ENCODE measurements at regions not wholly inside any gene's neighbourhood (a gene's known extent, or its start where the extent isn't known, plus 50 kb on each side); places are given as distances from the start of the nearest gene placed in this dataset.

DNA sequence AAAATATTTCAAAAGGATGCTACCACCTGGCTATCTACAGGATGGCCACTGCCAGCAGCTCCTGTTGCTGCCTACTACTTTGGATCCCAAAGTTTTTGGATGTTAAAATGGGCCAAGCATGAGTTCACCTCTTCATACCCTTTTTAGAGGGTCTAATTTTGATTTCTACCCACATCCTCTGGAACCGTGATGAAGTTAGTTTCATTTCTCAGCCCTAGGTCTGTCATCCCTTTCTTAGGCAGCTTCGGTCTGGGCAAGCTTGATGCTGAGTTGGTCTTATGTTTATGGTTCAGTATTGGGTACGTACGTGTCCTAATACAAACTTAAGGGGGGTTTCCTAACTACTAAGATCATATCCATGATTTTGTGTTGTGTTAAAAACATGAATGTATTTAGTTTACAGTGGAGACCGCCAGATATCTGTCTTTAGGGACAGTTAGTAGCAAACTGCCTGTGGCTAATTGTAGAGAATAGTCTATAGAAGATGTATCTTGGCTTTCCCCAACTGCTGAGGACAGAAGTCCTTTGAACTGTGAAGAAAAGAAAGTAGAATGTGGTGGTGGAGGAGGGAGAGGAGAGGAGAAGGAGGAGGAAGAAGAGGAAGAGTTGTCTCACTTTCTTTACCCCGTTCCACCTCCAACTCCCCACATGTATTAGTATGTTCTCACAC is 184.9 kb downstream of the UBE2E3 start:
- Mint-ChIP-seq H3K4me3 (peak overlapping the region; percentile 70), H3K27me3 (no peaks in the 10 kb centered on the region), H3K36me3 (peaks cover 18% of the 10 kb centered on the region), H3K4me1 (peaks cover 62% of the 10 kb centered on the region), H3K9me3 (peaks cover 18% of the 10 kb centered on the region), H3K27ac (peak overlapping the region; percentile 84)

DNA sequence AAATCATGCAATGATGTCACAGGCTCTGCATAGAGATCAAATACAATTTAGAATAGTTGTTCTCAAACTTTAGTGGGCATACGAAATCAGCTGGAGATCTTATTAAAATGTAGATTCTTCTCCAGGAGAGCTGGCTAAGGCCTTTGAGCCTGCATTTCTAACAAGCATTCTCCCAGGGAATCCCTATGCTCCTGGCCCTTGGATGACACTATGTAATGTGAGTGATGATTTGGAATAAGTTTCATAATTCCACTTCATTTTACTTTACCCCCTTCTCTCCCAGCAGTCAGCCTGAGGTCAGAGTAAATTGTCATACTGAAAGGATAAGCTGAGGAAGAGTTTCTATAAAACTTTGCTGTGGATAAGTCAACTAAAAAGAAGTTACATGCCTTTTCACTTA is 189.1 kb downstream of the UBE2E3 start:
- Mint-ChIP-seq H3K36me3 (peaks cover 15% of the 10 kb centered on the region), H3K9me3 (peaks cover 13% of the 10 kb centered on the region), H3K27me3 (no peaks in the 10 kb centered on the region), H3K27ac (no peak overlapping the region), H3K4me3 (no peak overlapping the region), H3K4me1 (peaks cover 47% of the 10 kb centered on the region)

DNA sequence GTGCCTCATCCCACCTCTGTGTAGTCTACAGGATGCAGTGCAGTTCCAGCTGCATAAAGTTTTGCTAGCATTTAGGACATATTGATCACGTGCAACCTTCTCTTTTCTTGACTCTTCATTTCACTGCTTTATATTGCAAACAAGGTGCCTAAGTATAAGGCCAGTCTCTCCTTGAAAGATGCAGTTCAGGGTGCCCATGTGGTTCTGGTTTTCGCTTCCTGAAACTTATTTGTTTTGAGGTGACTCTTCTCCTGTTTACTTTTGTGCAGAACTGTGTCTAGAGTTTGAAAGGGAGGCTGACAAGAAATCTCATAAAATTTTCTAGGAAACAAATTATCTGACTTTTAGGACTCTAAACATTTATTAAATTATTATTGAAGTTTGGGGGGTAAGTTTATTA is 189.9 kb downstream of the UBE2E3 start:
- Mint-ChIP-seq H3K9me3 (peaks cover 13% of the 10 kb centered on the region), H3K4me1 (peaks cover 43% of the 10 kb centered on the region), H3K27me3 (no peaks in the 10 kb centered on the region), H3K27ac (peak overlapping the region; percentile 5), H3K4me3 (no peak overlapping the region), H3K36me3 (peaks cover 14% of the 10 kb centered on the region)

DNA sequence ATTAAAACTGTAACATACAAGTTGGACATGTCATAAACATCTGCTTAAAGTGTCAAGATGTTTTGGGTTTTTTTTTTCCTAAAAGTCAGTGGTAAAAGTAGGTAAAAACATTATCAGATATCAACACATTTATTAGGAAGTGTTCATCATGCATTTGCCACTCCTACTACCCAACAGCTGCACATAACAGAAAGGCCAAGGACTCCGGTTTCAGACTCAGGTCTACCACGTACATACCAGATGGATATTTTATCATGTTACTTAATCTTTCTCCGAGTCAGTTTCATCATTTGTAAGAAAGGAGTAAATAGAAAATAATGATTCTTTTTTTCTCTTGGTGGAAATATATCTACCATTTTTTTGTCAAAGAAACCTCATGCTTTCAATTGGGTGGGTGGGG is 192.3 kb downstream of the UBE2E3 start:
- H3K4me1 Mint-ChIP-seq, result peaks cover 45% of the 10 kb centered on the region
- H3K27ac Mint-ChIP-seq, result no peak overlapping the region

DNA sequence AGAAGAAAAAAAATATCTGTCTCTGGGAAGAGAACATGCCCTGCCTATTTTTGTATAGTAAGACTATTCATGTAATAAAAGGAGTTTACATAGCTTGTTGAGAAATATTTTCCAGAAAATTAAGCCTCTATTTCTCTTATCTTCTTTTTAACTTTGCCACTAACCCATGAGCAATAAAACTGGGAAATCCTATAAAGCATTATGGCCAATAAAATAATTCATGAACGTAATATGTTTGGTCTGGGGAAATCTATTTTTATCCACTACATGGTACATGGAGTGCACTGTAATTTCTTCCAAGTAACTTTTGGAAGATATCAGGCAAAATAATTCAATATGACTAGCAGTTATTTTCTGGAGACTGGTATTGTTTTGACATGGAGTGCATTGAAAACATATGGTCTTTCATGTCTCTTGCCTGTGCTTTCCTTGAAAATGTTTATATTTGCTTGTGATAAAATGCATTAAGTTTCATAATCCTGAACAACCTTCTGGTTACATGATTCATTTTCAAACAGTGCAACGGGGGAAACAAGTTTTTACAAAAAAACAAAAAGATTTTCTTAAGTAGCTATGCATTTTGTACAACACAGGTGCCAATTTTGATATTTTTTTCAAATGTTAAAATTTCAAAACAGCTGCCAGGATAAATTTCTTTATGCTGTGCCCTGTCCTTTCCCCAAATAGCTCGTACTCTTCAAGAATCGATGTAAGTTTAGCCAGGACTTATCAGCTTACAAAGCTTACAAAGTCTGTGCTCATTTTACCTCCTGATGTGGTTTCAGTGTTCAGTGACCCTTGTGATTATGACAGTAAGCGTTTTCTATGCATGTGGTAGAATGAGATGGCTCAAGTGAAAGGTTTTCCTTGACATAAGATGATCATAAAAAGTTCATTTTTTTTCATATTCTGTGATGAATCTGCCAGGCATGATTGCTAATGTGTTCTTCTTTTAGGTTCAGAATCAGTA is 194.5 kb downstream of the UBE2E3 start:
- no peak overlapping the region for H3K4me3 Mint-ChIP-seq
- H3K27ac Mint-ChIP-seq, result peak overlapping the region; percentile 4

More for the DNA sequence above, 192.3 kb downstream of the UBE2E3 start:
- peaks cover 7% of the 10 kb centered on the region for H3K9me3 Mint-ChIP-seq
- H3K27me3 Mint-ChIP-seq, result no peaks in the 10 kb centered on the region
- no peak overlapping the region for H3K4me3 Mint-ChIP-seq
- H3K36me3 Mint-ChIP-seq, result peaks cover 9% of the 10 kb centered on the region

DNA sequence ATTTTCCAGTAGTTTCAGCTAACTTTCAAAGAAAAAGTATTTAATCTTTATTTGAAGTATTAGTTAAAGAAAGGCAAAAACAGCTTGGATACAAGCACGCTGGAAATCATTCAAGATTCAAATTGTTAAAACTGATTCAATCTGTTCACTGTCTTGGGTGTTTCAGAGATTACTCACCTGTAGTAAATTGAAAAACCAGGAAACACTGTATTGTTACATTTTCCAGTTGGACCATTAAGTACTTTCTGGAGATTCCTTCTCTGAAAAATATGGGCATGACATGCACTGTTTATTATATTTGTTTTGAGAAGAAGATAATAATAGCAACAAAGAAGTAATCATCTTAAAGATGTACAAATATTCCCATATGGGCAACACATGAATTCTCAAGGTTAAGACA is 196.1 kb downstream of the UBE2E3 start:
- H3K27me3 Mint-ChIP-seq, result no peaks in the 10 kb centered on the region
- peaks cover 42% of the 10 kb centered on the region for H3K4me1 Mint-ChIP-seq
- no peak overlapping the region for H3K4me3 Mint-ChIP-seq
- peaks cover 10% of the 10 kb centered on the region for H3K36me3 Mint-ChIP-seq
- H3K27ac Mint-ChIP-seq, result no peak overlapping the region
- H3K9me3 Mint-ChIP-seq, result no peaks in the 10 kb centered on the region

More for the DNA sequence above, 194.5 kb downstream of the UBE2E3 start:
- Mint-ChIP-seq H3K36me3 (peaks cover 5% of the 10 kb centered on the region), H3K27me3 (no peaks in the 10 kb centered on the region), H3K4me1 (peaks cover 55% of the 10 kb centered on the region), H3K9me3 (no peaks in the 10 kb centered on the region)

DNA sequence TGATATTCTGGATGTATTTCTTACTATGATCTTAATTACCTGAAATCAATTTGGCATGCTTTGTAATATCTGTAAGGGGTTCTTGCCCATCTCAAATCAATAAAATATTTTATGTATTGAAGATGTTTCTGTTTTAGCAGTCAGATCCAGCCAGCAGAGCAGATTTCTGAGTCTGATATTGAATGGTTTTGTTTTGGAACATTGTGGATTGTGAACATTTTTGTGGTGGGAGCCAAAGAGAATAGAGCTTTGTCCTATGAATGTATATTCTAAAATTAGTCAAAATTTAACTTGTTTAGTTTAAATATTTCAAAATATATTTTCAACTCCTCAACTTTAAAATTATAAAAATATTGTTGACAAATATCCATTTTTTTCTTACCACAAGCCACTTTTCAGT is 197.0 kb downstream of the UBE2E3 start:
- H3K27me3 Mint-ChIP-seq, result no peaks in the 10 kb centered on the region
- no peak overlapping the region for H3K4me3 Mint-ChIP-seq
- H3K27ac Mint-ChIP-seq, result peak overlapping the region; percentile 43
- H3K9me3 Mint-ChIP-seq, result no peaks in the 10 kb centered on the region
- peaks cover 40% of the 10 kb centered on the region for H3K4me1 Mint-ChIP-seq
- peaks cover 10% of the 10 kb centered on the region for H3K36me3 Mint-ChIP-seq

DNA sequence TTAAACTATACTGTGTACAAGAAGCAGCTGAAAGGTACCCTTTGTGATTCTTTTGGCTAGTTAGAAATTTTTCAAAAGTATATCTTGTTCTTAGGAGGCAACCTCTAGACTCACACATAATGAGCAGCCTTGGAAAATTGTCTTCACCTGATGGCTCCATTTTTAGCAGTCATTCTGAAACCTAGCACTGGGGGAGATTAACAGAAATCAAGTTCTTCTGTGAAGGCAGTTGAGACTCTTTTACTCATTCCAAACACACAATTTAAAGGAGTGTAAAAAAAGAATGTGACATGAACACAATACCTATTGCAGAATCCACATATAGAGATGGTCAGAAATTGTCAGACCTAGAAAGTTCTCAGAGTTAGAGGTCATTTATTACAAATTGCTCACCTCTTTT is 197.7 kb downstream of the UBE2E3 start:
- Mint-ChIP-seq H3K9me3 (no peaks in the 10 kb centered on the region), H3K4me1 (peaks cover 40% of the 10 kb centered on the region), H3K36me3 (peaks cover 10% of the 10 kb centered on the region), H3K4me3 (no peak overlapping the region), H3K27me3 (no peaks in the 10 kb centered on the region), H3K27ac (no peak overlapping the region)

DNA sequence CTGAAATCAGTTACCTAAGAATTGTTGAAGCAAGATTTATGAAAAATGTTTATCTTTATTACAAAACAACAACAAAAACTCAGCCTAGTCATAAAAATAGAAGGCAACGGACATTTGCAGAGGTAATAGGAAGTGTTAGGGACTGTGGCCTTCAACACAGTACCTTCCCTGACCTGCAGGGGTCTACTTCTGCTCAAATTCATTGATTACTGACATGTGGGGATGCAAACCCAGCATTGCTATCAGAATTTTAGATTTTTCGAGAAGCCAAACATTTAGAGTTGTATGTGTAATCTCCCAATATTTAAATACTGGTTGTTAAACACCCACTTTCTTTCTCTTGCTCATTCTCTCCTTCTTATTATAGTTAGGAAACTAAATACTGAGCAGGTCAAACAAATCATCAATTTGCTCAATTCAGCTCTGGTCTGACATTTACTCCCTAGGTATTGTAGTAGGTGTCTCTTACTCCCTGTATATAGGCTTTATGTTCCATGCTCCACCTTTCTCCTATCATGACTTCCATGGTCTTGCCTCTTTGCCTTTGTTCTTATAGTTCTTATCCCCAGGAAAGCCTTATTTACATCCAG is 198.5 kb downstream of the UBE2E3 start:
- Mint-ChIP-seq H3K4me1 (peaks cover 43% of the 10 kb centered on the region), H3K4me3 (peak overlapping the region; percentile 21), H3K36me3 (peaks cover 11% of the 10 kb centered on the region), H3K27ac (peak overlapping the region; percentile 25), H3K9me3 (no peaks in the 10 kb centered on the region), H3K27me3 (no peaks in the 10 kb centered on the region)

DNA sequence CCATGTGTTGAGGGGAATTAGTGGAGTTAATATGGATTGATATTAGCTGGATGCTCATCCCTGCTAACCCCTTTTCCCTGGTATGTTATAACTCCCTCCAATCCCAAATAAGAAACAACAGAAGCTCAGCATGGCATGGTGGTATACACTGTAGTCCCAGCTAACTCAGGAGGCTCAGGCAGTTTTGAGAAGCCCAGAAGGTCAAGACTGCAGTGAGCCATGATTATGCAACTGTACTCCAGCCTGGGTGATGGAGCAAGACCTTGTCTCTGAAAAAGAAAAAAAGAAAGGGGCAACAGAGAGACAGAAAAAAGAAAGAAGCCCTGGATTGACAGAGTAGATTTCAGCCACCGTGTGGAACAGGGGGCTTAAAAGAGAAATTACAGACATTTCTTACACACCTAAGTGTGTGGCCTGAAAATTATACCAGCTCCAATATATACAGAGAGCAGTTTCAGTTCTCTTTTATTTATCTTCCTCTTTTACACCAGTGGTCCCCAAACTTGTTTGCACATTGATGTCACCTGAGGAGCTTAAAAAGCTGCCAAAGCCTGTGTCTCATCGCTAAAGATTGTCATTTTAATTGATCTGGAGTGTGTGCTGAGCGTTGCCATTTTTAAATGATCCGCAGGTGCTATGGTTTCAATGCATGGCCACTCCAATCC is 203.6 kb downstream of the UBE2E3 start:
- Mint-ChIP-seq H3K4me1 (peaks cover 30% of the 10 kb centered on the region), H3K27ac (no peak overlapping the region), H3K36me3 (peaks cover 15% of the 10 kb centered on the region), H3K4me3 (no peak overlapping the region), H3K9me3 (no peaks in the 10 kb centered on the region), H3K27me3 (no peaks in the 10 kb centered on the region)

DNA sequence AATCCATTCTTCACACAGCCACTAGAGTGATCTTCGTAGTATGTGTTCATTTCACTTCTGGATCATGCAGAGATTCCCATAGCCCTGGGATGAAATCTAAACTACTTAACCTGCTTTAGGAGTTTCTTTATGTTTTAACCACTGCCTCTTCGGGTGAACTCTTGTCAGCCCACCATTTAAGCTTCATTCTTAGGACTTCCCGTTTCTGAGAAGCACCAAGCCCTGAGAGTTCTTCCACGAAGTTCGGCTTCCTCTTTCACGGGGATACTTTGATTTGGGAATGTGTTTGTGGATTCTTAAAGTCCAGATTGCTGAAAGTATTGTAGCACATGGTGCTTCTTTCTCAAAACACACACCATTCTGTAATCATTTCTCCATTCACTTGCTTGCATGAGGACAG is 205.0 kb downstream of the UBE2E3 start:
- Mint-ChIP-seq H3K27ac (no peak overlapping the region), H3K27me3 (no peaks in the 10 kb centered on the region), H3K4me1 (peaks cover 30% of the 10 kb centered on the region), H3K9me3 (no peaks in the 10 kb centered on the region), H3K36me3 (peaks cover 8% of the 10 kb centered on the region), H3K4me3 (no peak overlapping the region)

DNA sequence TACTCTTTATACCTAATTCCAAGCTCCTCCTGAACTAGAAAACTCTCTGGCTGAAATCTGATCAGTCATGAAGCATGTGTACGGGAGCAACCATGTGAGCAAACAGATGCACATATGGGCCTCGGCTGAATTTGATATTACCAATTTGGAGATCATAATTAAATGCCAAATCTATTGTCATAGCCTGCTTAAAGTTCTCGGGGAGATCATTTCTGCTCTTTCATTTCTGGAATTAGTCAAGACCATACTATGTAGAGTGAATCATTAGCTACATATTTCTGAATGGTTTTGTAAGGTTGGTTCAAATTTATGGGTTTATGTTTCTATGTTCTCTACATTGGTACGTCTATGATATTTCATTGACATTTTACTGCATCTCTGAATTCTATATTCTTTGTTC is 205.5 kb downstream of the UBE2E3 start:
- Mint-ChIP-seq H3K27ac (no peak overlapping the region), H3K4me1 (peaks cover 36% of the 10 kb centered on the region), H3K9me3 (no peaks in the 10 kb centered on the region), H3K27me3 (no peaks in the 10 kb centered on the region), H3K36me3 (peaks cover 6% of the 10 kb centered on the region), H3K4me3 (no peak overlapping the region)

DNA sequence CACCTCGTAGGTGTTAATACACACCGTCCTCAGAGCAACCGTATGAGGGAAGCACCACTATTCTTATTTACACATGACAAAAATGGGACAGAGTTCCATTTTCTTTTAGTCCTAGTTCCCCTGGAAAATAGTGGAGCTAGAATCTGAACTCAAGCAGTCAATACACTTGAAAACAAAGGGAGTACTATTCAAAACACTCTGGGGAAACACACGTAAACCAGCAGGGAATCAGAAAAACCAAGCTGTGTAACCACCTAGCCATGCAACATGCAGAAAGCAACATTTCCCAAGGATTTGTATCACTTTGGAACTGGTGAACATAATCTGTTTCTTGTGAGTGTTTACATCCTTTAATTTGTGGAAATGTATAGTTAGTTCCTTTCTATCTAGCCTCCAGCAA is 208.2 kb downstream of the UBE2E3 start:
- peaks cover 10% of the 10 kb centered on the region for H3K36me3 Mint-ChIP-seq
- H3K4me1 Mint-ChIP-seq, result peaks cover 48% of the 10 kb centered on the region

DNA sequence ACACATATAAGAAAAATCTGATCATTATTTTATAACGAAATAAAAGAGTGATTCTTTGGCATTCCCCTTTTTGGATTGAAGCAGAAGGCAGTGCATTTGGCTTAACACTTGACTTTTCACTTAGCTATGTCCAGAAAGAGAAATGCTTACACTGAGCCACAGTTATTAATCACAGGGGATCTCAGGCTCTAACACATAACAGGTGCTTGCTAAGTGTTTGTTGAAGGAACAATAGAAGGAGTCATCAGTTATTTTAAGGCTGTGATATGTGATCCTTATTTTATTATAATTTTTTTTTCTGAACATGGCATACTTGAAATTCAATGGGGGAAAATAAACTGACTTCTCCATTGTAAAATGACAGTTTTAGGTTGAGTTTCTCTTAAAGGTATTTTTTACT is 209.5 kb downstream of the UBE2E3 start:
- no peaks in the 10 kb centered on the region for H3K9me3 Mint-ChIP-seq
- no peaks in the 10 kb centered on the region for H3K27me3 Mint-ChIP-seq
- peaks cover 46% of the 10 kb centered on the region for H3K4me1 Mint-ChIP-seq
- peaks cover 11% of the 10 kb centered on the region for H3K36me3 Mint-ChIP-seq
- no peak overlapping the region for H3K27ac Mint-ChIP-seq
- H3K4me3 Mint-ChIP-seq, result no peak overlapping the region

More for the DNA sequence above, 208.2 kb downstream of the UBE2E3 start:
- Mint-ChIP-seq H3K9me3 (no peaks in the 10 kb centered on the region), H3K27me3 (no peaks in the 10 kb centered on the region), H3K27ac (no peak overlapping the region), H3K4me3 (no peak overlapping the region)

DNA sequence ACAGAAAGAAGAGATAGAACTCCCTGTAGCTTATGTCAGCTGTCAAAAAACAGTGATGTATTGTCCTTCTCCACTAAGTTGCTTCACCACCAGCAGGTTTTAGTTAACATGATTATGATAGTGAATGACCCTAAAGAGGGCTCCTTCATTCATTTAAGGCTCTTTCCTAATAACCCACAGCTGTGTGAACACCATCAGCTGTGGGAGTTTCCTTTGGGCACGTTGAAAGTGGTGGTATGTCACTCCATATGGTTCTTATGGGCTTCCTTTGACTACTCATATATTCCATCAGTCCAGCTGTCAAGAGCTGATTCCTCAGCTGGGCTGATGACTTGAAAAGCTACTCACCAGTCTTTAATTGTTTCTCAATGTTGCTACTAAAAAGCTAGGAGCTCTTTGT is 210.3 kb downstream of the UBE2E3 start:
- Mint-ChIP-seq H3K4me3 (no peak overlapping the region), H3K4me1 (peaks cover 46% of the 10 kb centered on the region), H3K9me3 (no peaks in the 10 kb centered on the region), H3K27me3 (no peaks in the 10 kb centered on the region), H3K36me3 (peaks cover 12% of the 10 kb centered on the region), H3K27ac (peak overlapping the region; percentile 84)
